ENCODE measurements at regions not wholly inside any gene's neighbourhood (a gene's known extent, or its start where the extent isn't known, plus 50 kb on each side); places are given as distances from the start of the nearest gene placed in this dataset.

- TF ChIP-seq USF2 (IDR thresholded peaks at IDR 0.05; ENCODE audit: borderline replicate concordance, low read depth, low read length) = no peak
- TF ChIP-seq CREB1 (IDR thresholded peaks at IDR 0.05; ENCODE audit: low read depth) = no peak
- TF ChIP-seq TCF3 (IDR thresholded peaks at IDR 0.05; ENCODE audit: borderline replicate concordance, insufficient read depth, low read depth, low read length) = no peak
- no peak for TF ChIP-seq NFYB (IDR thresholded peaks at IDR 0.05; ENCODE audit: insufficient read depth, low read depth, low read length)
- TF ChIP-seq CBX5 (IDR thresholded peaks at IDR 0.05; ENCODE audit: low read depth) = no peak
- TF ChIP-seq ZBTB4 (CRISPR knock-in tag; IDR thresholded peaks at IDR 0.05) = no peak
- no peak for TF ChIP-seq CREM (IDR thresholded peaks at IDR 0.05; ENCODE audit: low read depth)
- TF ChIP-seq CHD2 (IDR thresholded peaks at IDR 0.05; ENCODE audit: borderline replicate concordance, low read depth, low read length) = no peak
- TF ChIP-seq SREBF2 (IDR thresholded peaks at IDR 0.05; ENCODE audit: low read length) = no peak
Observed at GRCh38 chr7:46844486-46844885, 737.4 kb downstream of the TNS3 start (continued).

GRCh38 chr7:46841248-46841647 lies 740.7 kb downstream of the TNS3 start:
- Histone ChIP-seq H3K4me1 (ENCODE audit: control insufficient read depth, insufficient read depth, low read length) (no peaks in the 10 kb centered on the region), H3K9ac (ENCODE audit: control insufficient read depth, insufficient read depth, low read length) (no peak overlapping the region), H3K79me2 (ENCODE audit: control insufficient read depth, insufficient read depth, low read length) (no peaks in the 10 kb centered on the region), H3K9me3 (replicated peaks; ENCODE audit: control insufficient read depth, insufficient read depth, low read length) (no peaks in the 10 kb centered on the region), H3K4me2 (ENCODE audit: control insufficient read depth, insufficient read depth) (no peak overlapping the region), H3K27me3 (replicated peaks in 1 of 2; ENCODE audit: control insufficient read depth in 2 of 2, insufficient read depth in 2 of 2, low read length in 1 of 2) (no peaks in the 10 kb centered on the region), H2AFZ (ENCODE audit: control insufficient read depth, low read depth, low read length) (no peak overlapping the region), H3K27ac (ENCODE audit: control insufficient read depth, insufficient read depth) (no peak overlapping the region), H3K36me3 (ENCODE audit: control insufficient read depth in 2 of 2, insufficient read depth in 2 of 2, low read length in 1 of 2) (no peaks in the 10 kb centered on the region), H4K20me1 (ENCODE audit: control insufficient read depth, insufficient read depth) (no peaks in the 10 kb centered on the region), H3K4me3 (no peak overlapping the region)
- DNase-seq (ENCODE audit: low read depth, low spot score) = no peak
- ChIA-PET RAD21 (ENCODE audit: unreplicated experiment) (interaction anchor here (0.6 kb wide), 1 partner anchor 199 kb away, joined by 4 read pairs; no protein-coding TSS in a partner anchor), POLR2A (no interaction called here), CTCF (interaction anchor here (0.5 kb wide), 1 partner anchor 1144 kb away, joined by 3 read pairs; no protein-coding TSS in a partner anchor), SMC1A (ENCODE audit: uncharacterized antibody, unreplicated experiment) (no interaction called here)
- no TSS peak for BruUV-seq (replicated peaks)
- intact Hi-C loops (cut with micrococcal nuclease; ENCODE audit: unreplicated experiment) = no loop called here
- FAIRE-seq = no peak
- in situ Hi-C loops (cut with MboI) = no loop called here
- no peak for ATAC-seq
- WGBS (ENCODE audit: insufficient coverage, insufficient replicate concordance, low lambda C conversion rate, missing lambda C conversion rate) = 30% methylated on average over 3 of the region's 3 CpGs
- TF ChIP-seq ZNF274 (IDR thresholded peaks at IDR 0.05; ENCODE audit: insufficient read depth, insufficient read length) (no peak), SUZ12 (IDR thresholded peaks at IDR 0.05; ENCODE audit: unreplicated experiment) (no peak), MTA3 (IDR thresholded peaks at IDR 0.05; ENCODE audit: borderline replicate concordance, low read length) (no peak), E4F1 (IDR thresholded peaks at IDR 0.05; ENCODE audit: borderline replicate concordance, partially characterized antibody) (no peak), SRF (IDR thresholded peaks at IDR 0.05; ENCODE audit: low read depth in 2 of 2, low read length in 2 of 2) (no peak), RAD21 (IDR thresholded peaks at IDR 0.05; ENCODE audit: insufficient read depth, low read depth, low read length) (no peak), NRF1 (conservative IDR thresholded peaks at IDR 0.05; ENCODE audit: low read depth, low read length) (no peak), HDAC2 (IDR thresholded peaks at IDR 0.05) (no peak), SP1 (IDR thresholded peaks at IDR 0.05; ENCODE audit: low read depth, low read length) (no peak), EED (IDR thresholded peaks at IDR 0.05; ENCODE audit: low read depth) (no peak), ASH2L (IDR thresholded peaks at IDR 0.05; ENCODE audit: borderline replicate concordance, low read depth) (no peak)
